ENCODE measurements at regions not wholly inside any gene's neighbourhood (a gene's known extent, or its start where the extent isn't known, plus 50 kb on each side); places are given as distances from the start of the nearest gene placed in this dataset.
"Not testable (repeated sequence)": the region's sequence is repeated elsewhere in the genome, so short reads cannot be mapped to it uniquely, and the experiment has no call there.

GRCh38 chr4:188732131-188732530 lies 592.9 kb downstream of the TRIML1 start:
- TF ChIP-seq CTCF (IDR thresholded peaks at IDR 0.05; ENCODE audit: partially characterized antibody, unreplicated experiment), result no peak
- Mint-ChIP-seq H3K4me1 (ENCODE audit: low read depth, unreplicated experiment) (no peaks in the 10 kb centered on the region), H3K27ac (ENCODE audit: unreplicated experiment) (no peak overlapping the region), H3K36me3 (ENCODE audit: unreplicated experiment) (peaks cover 6% of the 10 kb centered on the region), H3K27me3 (ENCODE audit: unreplicated experiment) (peaks cover 2% of the 10 kb centered on the region), H3K4me3 (ENCODE audit: unreplicated experiment) (no peak overlapping the region), H3K9me3 (ENCODE audit: unreplicated experiment) (no peaks in the 10 kb centered on the region)
- DNase-seq, result no peak

GRCh38 chr4:188735082-188735481 lies 595.8 kb downstream of the TRIML1 start:
- no peak for DNase-seq
- TF ChIP-seq CTCF (IDR thresholded peaks at IDR 0.05; ENCODE audit: partially characterized antibody, unreplicated experiment), result no peak
- Mint-ChIP-seq H3K4me3 (ENCODE audit: unreplicated experiment) (no peak overlapping the region), H3K9me3 (ENCODE audit: unreplicated experiment) (no peaks in the 10 kb centered on the region), H3K4me1 (ENCODE audit: low read depth, unreplicated experiment) (no peaks in the 10 kb centered on the region), H3K27ac (ENCODE audit: unreplicated experiment) (no peak overlapping the region), H3K36me3 (ENCODE audit: unreplicated experiment) (peaks cover 6% of the 10 kb centered on the region), H3K27me3 (ENCODE audit: unreplicated experiment) (peaks cover 2% of the 10 kb centered on the region)

GRCh38 chr4:188737251-188738002 lies 598.2 kb downstream of the TRIML1 start:
- peaks cover 6% of the 10 kb centered on the region for H3K36me3 Mint-ChIP-seq (ENCODE audit: unreplicated experiment)
- DNase-seq, result no peak
- no peak overlapping the region for H3K4me3 Mint-ChIP-seq (ENCODE audit: unreplicated experiment)
- no peaks in the 10 kb centered on the region for H3K9me3 Mint-ChIP-seq (ENCODE audit: unreplicated experiment)
- H3K27me3 Mint-ChIP-seq (ENCODE audit: unreplicated experiment), result peaks cover 2% of the 10 kb centered on the region
- no peak for TF ChIP-seq CTCF (IDR thresholded peaks at IDR 0.05; ENCODE audit: partially characterized antibody, unreplicated experiment)
- no peaks in the 10 kb centered on the region for H3K4me1 Mint-ChIP-seq (ENCODE audit: low read depth, unreplicated experiment)
- H3K27ac Mint-ChIP-seq (ENCODE audit: unreplicated experiment), result no peak overlapping the region

GRCh38 chr4:188738290-188738689 lies 599.0 kb downstream of the TRIML1 start:
- not testable (repeated sequence) for H3K36me3 Mint-ChIP-seq (ENCODE audit: unreplicated experiment); DNase-seq; H3K27me3 Mint-ChIP-seq (ENCODE audit: unreplicated experiment); H3K4me1 Mint-ChIP-seq (ENCODE audit: low read depth, unreplicated experiment); H3K4me3 Mint-ChIP-seq (ENCODE audit: unreplicated experiment); H3K9me3 Mint-ChIP-seq (ENCODE audit: unreplicated experiment); H3K27ac Mint-ChIP-seq (ENCODE audit: unreplicated experiment)

- not testable (repeated sequence) for H3K4me3 Mint-ChIP-seq (ENCODE audit: unreplicated experiment)
Observed at GRCh38 chr4:188740172-188740571, 600.9 kb downstream of the TRIML1 start.

GRCh38 chr4:188740791-188741190 lies 601.5 kb downstream of the TRIML1 start:
- H3K4me1 Mint-ChIP-seq (ENCODE audit: low read depth, unreplicated experiment); H3K27me3 Mint-ChIP-seq (ENCODE audit: unreplicated experiment); H3K9me3 Mint-ChIP-seq (ENCODE audit: unreplicated experiment); H3K36me3 Mint-ChIP-seq (ENCODE audit: unreplicated experiment); H3K27ac Mint-ChIP-seq (ENCODE audit: unreplicated experiment); DNase-seq; H3K4me3 Mint-ChIP-seq (ENCODE audit: unreplicated experiment): not testable (repeated sequence)

More at GRCh38 chr4:188740172-188740571, 600.9 kb downstream of the TRIML1 start:
- not testable (repeated sequence) for DNase-seq; H3K27me3 Mint-ChIP-seq (ENCODE audit: unreplicated experiment); H3K36me3 Mint-ChIP-seq (ENCODE audit: unreplicated experiment); H3K9me3 Mint-ChIP-seq (ENCODE audit: unreplicated experiment); H3K4me1 Mint-ChIP-seq (ENCODE audit: low read depth, unreplicated experiment); H3K27ac Mint-ChIP-seq (ENCODE audit: unreplicated experiment)

Measured in glutamatergic neuron (in vitro differentiated cells).